Loucy (cell line): ENCODE measurements at regions not wholly inside any gene's neighbourhood (a gene's known extent, or its start where the extent isn't known, plus 50 kb on each side); places are given as distances from the start of the nearest gene placed in this dataset.

Experiments used
- H2AFZ ChIP-seq: fragments of 200-600 bp; sonication (generic); 2 replicates; pipeline ENCODE4 v1.6.0; 2016; ENCODE audit warnings: antibody characterized with exemption, mild to moderate bottlenecking, low read length, moderate library complexity
- H3F3A ChIP-seq: fragments of 200-600 bp; 2 replicates; pipeline ENCODE4 v1.6.0; 2016; ENCODE audit warnings: antibody characterized with exemption, low read depth, mild to moderate bottlenecking
- H3K27me3 ChIP-seq: fragments of 200-600 bp; sonication (generic); 2 replicates; pipeline ENCODE4 v1.6.1; 2014; ENCODE audit warnings: low read length, mild to moderate bottlenecking; ENCODE audit not compliant: insufficient read depth, poor library complexity, severe bottlenecking
- H3K36me3 ChIP-seq: fragments of 200-600 bp; sonication (generic); 2 replicates; pipeline ENCODE4 v1.6.1; 2016; ENCODE audit warnings: low read length; ENCODE audit not compliant: insufficient read depth
- H3K4me1 ChIP-seq: fragments of 200-600 bp; sonication (generic); 2 replicates; pipeline ENCODE4 v1.5.1; 2014; ENCODE audit warnings: low read length, mild to moderate bottlenecking; ENCODE audit not compliant: insufficient read depth, poor library complexity, severe bottlenecking
- H3K4me2 ChIP-seq: fragments of 200-600 bp; sonication (generic); 2 replicates; pipeline ENCODE4 v1.6.0; 2014; ENCODE audit warnings: antibody characterized with exemption, low read length, low read depth, mild to moderate bottlenecking; ENCODE audit not compliant: poor library complexity, severe bottlenecking
- H3K4me3 ChIP-seq: fragments of 200-600 bp; sonication (generic); 2 replicates; pipeline ENCODE4 v1.5.1; 2014; ENCODE audit warnings: low read length, mild to moderate bottlenecking, mixed read lengths; ENCODE audit not compliant: poor library complexity, severe bottlenecking
- H3K79me2 ChIP-seq: fragments of 200-600 bp; sonication (generic); 2 replicates; pipeline ENCODE4 v1.6.1; 2014; ENCODE audit warnings: low read length; ENCODE audit not compliant: insufficient read depth
- H3K9ac ChIP-seq: fragments of 200-600 bp; sonication (generic); 2 replicates; pipeline ENCODE4 v1.6.0; 2014; ENCODE audit warnings: mild to moderate bottlenecking, low read depth, low read length, moderate library complexity; ENCODE audit not compliant: poor library complexity, severe bottlenecking
- H3K9me2 ChIP-seq: fragments of 200-600 bp; sonication (generic); replicated peaks from 2 replicates; pipeline ENCODE4 v1.6.1; 2016; ENCODE audit warnings: low read depth, low read length, mixed read lengths
- H3K9me3 ChIP-seq: fragments of 200-600 bp; sonication (generic); 2 replicates; pipeline ENCODE4 v1.6.1; 2014; ENCODE audit warnings: mild to moderate bottlenecking, antibody characterized with exemption, low read length, low read depth; ENCODE audit not compliant: insufficient read depth
- H4K20me1 ChIP-seq: fragments of 200-600 bp; sonication (generic); 2 replicates; pipeline ENCODE4 v1.6.0; 2014; ENCODE audit warnings: antibody characterized with exemption, low read length, mild to moderate bottlenecking; ENCODE audit not compliant: insufficient read depth, poor library complexity, severe bottlenecking
- EZH2phosphoT487 ChIP-seq: fragments of 200-600 bp; IDR thresholded peaks from 2 replicates; pipeline ENCODE4 v1.6.1; 2018; ENCODE audit warnings: antibody characterized with exemption, mild to moderate bottlenecking, moderate library complexity, borderline replicate concordance
- TF ChIP-seq, protein P1 (sequence below): fragments of 200-600 bp; sonication (generic); conservative IDR thresholded peaks from 2 replicates; pipeline ENCODE4 v1.5.1; 2014; ENCODE audit warnings: mild to moderate bottlenecking, antibody characterized with exemption, low read length

DNA sequence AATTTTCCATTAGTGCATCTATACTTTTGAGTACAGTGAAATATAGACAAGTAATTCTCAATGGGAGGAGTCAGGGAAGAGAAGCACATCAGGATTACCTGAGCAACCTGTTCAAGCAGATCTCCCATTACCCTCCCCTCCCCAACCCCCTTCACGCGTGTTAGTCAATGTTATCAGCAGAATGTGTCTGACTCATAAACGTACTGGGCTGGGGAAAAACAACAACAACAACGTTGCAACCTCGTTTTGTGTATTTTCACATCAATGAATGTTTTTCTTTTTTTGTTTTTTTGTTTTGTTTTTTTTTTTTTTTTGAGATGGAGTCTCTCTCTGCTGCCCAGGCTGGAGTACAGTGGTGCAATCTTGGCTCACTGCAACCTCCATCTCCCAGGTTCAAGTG lies 287.0 kb upstream of the STXBP5 start:
- H3K9me3 ChIP-seq: no peaks in the 10 kb centered on the region
- H3F3A ChIP-seq: no peaks in the 10 kb centered on the region
- peaks cover 32% of the 10 kb centered on the region for H3K4me1 ChIP-seq
- H4K20me1 ChIP-seq: no peaks in the 10 kb centered on the region
- TF ChIP-seq, protein P1, sequence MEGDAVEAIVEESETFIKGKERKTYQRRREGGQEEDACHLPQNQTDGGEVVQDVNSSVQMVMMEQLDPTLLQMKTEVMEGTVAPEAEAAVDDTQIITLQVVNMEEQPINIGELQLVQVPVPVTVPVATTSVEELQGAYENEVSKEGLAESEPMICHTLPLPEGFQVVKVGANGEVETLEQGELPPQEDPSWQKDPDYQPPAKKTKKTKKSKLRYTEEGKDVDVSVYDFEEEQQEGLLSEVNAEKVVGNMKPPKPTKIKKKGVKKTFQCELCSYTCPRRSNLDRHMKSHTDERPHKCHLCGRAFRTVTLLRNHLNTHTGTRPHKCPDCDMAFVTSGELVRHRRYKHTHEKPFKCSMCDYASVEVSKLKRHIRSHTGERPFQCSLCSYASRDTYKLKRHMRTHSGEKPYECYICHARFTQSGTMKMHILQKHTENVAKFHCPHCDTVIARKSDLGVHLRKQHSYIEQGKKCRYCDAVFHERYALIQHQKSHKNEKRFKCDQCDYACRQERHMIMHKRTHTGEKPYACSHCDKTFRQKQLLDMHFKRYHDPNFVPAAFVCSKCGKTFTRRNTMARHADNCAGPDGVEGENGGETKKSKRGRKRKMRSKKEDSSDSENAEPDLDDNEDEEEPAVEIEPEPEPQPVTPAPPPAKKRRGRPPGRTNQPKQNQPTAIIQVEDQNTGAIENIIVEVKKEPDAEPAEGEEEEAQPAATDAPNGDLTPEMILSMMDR: no peak
- TF ChIP-seq EZH2phosphoT487: no peak
- H3K9ac ChIP-seq: no peak overlapping the region
- no peaks in the 10 kb centered on the region for H3K79me2 ChIP-seq
- H3K4me2 ChIP-seq: no peak overlapping the region
- no peaks in the 10 kb centered on the region for H3K27me3 ChIP-seq
- H3K36me3 ChIP-seq: no peaks in the 10 kb centered on the region
- H2AFZ ChIP-seq: no peak overlapping the region
- no peaks in the 10 kb centered on the region for H3K9me2 ChIP-seq
- no peak overlapping the region for H3K4me3 ChIP-seq

DNA sequence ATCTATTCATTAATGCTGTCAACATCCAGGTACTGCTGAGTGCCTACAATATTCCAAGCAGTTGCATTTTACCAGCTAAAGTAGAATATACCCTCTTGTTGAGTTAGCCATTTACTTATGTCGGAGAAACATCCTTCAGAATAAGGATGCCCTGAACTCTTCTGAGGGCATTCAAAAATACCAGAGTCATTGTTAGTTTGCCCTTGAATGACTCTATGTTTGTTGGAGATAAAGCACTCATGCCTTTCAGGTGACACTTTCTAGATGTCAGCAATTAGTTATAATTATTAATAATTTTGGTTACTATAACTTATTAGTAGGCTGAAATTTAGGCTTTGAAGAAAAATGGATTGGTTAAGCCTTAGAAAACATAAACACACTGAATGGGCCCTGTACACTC lies 286.2 kb upstream of the STXBP5 start:
- TF ChIP-seq, protein P1: no peak
- TF ChIP-seq EZH2phosphoT487: no peak
- Histone ChIP-seq H2AFZ (no peak overlapping the region), H3K27me3 (no peaks in the 10 kb centered on the region)

DNA sequence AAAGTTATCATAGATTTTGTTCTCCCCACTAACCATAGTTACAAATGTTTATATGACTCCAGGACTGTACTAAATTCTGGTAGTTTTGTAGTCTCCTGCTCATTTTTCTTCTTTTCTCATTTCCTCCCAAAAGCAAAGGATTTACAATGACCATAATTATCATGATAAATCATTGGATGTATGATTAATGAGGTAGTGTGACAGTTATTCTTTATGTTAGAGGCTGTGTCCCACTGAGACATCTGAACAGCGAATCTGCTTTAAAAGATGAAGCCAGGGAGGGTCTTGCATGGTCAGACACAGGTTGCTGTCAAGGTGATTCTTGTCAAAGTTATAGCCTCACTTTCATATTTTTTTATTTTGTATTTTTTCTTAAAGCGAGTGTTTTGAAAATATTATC lies 285.2 kb upstream of the STXBP5 start:
- H2AFZ ChIP-seq: no peak overlapping the region
- TF ChIP-seq, protein P1: no peak
- TF ChIP-seq EZH2phosphoT487: no peak
- H3F3A ChIP-seq: no peaks in the 10 kb centered on the region
- no peaks in the 10 kb centered on the region for H3K27me3 ChIP-seq
- H3K79me2 ChIP-seq: no peaks in the 10 kb centered on the region
- H3K9ac ChIP-seq: no peak overlapping the region
- H3K9me3 ChIP-seq: no peaks in the 10 kb centered on the region
- no peaks in the 10 kb centered on the region for H4K20me1 ChIP-seq
- H3K4me1 ChIP-seq: peaks cover 20% of the 10 kb centered on the region
- no peaks in the 10 kb centered on the region for H3K36me3 ChIP-seq
- H3K4me3 ChIP-seq: no peak overlapping the region
- no peaks in the 10 kb centered on the region for H3K9me2 ChIP-seq
- H3K4me2 ChIP-seq: no peak overlapping the region

More for the DNA sequence above, 286.2 kb upstream of the STXBP5 start:
- H3K4me3 ChIP-seq: no peak overlapping the region
- H3K4me1 ChIP-seq: peaks cover 31% of the 10 kb centered on the region
- H3K9me3 ChIP-seq: no peaks in the 10 kb centered on the region
- H3F3A ChIP-seq: no peaks in the 10 kb centered on the region
- no peaks in the 10 kb centered on the region for H3K79me2 ChIP-seq
- H3K4me2 ChIP-seq: no peak overlapping the region
- H3K36me3 ChIP-seq: no peaks in the 10 kb centered on the region
- H3K9ac ChIP-seq: no peak overlapping the region
- H3K9me2 ChIP-seq: no peaks in the 10 kb centered on the region
- H4K20me1 ChIP-seq: no peaks in the 10 kb centered on the region
